HG03469 (cell line): ENCODE measurements at regions not wholly inside any gene's neighbourhood (a gene's known extent, or its start where the extent isn't known, plus 50 kb on each side); places are given as distances from the start of the nearest gene placed in this dataset.
A peak's percentile ranks its signal among the peaks of the same experiment; 100 is the strongest.

Source experiments
- ATAC-seq: cut with Tn5 transposase; IDR thresholded peaks from one replicate; pipeline ENCODE4 v1.9.1; 2021; ENCODE audit warnings: mild to moderate bottlenecking, moderate library complexity, moderate number of reproducible peaks; ENCODE audit not compliant: unreplicated experiment

DNA sequence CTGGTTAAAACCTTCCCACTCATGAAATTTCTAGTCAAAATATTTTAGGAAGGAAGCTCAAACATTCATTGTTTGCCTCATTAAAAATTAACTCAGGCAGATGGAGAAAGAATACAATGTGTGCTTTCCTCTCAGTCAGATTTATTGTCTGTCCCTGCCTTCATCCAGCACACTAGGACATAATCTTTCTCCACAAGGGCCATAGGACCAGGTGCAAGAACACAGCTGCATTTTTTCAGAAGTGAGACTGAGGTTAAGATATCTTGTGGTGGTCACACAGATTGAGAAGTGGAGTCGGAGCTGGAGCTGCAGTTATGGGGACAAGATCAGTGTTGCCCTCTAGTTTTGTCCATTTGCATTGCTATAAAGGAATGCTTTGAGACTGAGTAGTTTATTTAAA, 666.3 kb downstream of the CCSER2 start:
- no peak for ATAC-seq

DNA sequence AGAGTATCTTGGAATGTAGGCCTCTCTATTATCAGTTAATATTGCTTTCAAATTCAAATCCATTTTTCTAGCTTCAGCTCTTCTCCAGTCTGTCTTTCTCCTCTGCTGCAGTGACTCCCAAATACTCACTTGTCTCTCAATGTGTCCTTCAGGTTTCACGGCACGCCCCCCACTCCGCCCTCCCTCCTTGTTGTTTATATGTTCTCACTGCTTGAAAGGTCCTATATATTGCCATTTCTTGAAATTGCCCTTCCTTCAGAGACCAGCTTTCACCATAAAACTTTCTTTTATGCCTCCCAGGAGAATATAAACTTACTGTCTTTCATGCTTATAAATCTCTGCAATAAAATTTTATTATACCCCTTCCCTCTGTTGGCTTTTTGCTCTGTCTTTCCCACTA, 668.2 kb downstream of the CCSER2 start:
- ATAC-seq: no peak

DNA sequence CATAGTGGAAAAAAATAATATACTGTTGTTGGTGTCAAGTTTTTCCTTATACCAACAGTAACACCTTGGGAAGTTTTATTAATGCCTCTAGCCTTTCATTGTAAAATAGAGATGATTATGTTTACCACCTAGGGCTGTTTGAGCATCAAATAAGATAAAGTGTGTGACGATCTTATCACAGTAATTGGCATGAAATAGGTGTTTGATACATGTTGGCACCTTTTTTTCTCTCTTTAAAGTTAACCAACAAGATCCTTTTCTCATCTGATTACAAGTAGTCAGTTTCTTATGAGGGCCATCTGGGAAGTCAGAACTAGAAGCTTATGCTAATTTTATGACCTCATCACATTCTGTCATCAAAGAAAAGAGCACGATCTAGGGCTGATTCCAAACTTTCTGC, 669.5 kb downstream of the CCSER2 start:
- ATAC-seq: no peak

DNA sequence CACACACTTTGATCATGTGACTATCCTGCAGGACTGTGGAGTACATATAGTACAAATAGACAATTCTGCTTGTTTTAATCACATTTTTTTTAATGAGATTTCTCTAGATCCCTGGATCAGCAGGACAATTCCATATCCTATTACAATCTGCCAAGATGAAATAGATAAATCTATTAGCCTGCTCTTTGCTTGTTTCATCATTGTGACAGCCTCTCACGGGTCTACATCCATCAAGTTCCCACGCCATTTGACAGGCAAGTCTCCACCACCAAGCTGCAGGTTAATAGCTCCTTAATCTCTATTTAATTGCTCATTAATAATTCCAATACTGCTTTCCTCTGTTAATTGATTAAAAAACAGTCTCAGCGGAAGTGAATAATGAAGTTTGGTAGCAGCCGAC, 671.5 kb downstream of the CCSER2 start:
- no peak for ATAC-seq

DNA sequence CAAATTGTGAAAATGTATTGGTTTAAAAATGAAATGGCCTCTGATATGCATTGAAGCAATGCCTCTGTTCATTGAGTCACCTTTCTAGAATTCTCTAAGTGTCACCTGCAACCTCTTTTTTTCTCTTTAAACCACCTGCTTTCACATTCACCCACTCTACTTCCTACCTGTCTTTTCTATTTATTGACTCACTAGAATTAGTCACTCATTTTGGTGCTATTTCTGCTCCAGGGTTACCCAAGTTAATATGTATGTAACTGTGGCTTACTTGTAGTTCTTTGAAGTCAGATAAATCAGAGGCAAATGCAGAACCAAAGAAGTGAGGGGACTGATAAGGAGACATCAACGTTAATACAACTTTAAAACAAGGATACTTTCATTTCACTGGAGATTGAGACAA, 674.7 kb downstream of the CCSER2 start:
- peak; percentile 44 for ATAC-seq

DNA sequence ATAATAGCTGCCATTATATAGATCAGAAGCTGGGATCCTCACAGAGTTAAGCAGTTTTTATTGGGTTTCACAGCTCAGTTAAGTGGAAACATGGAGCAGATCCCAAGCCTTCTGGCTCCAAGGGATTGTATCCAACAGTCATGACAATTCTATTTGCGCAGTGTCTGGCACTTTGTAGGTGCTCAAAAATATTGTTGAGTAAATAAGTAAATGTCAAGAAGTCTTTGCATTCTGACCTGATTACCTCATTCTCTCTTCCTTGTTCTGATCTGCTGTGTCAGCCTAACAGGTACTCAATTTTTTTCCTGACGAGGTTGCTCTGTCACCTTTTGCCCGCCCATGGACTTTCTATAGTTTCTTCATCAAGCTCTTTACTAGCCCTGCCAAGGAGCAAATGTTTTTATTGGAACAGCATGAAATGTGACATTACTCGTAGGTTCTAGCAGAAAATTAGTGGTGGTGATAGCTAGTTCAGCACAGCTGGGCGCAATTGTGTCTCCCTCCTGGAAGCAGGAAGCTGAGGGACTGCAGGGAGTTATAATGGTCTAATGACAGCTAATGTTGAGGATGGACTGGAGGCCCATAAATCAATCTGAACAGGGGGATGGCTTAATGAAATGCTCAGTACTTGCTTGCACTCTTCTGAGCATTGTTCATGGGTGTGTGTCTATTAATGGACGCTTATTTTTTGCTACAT, 680.2 kb downstream of the CCSER2 start:
- no peak for ATAC-seq

DNA sequence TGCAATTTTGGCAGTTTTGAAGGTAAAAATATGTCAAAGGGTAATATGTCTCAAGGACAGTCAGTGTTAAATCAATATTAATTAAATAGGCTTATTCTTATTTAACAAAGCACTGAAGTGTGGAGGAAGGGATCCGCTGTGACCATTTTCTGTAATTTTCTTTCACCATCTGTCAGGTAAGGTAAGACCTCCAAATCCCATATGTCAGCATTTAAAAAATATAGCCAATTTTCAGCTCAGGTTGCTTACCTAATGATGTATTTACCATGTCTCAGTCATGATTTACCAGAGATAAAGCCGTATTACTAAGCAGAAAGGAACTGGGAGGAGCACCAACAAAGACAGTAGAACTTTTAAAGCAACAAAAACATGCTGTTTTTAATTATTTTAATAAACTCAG, 683.9 kb downstream of the CCSER2 start:
- ATAC-seq: no peak

DNA sequence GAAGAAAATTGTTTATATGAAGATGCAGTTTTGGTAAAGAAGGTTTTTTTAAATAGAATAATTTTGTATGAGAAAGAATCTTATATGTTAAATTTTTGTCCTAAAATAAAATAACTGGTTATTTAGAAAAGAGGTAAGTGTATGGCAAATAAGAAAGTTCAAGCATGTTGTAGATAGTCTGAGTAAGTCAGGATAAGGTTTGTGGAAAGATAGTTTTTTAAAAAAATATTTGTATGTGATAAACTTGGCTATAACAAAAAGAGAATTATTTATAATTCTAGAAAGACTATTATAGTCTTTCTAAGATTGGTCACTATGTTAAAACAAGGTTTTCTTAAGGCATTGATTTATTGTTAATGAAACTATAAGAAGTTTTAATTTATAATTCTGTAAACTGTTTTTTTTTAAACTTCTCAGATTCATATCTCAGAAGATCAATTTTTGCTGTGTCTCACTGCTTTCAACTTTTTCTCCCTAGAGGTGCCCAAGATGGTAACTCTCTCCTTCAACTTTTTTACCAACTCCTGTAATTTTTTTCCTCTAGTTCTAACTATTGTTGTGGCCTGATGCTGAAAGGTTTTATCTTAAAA, 698.6 kb downstream of the CCSER2 start:
- no peak for ATAC-seq

DNA sequence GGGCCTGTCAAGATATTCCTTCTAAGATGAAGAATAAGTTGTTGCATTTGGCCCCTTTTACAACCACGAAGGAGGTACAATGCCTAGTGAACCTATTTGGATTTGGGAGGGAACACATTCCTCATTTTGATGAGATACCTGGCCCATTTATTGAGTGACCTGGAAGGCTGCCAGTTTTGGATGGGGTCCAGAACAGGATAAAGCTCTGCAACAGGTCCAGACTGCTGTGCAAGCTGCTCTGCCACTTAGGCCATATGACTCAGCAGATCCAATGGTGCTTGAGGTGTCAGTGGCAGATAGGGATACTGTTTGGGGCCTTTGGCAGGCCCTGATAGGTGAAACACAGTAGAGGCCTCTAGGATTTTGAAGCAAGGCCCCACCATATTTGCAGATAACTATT, 704.6 kb downstream of the CCSER2 start:
- ATAC-seq: no peak

DNA sequence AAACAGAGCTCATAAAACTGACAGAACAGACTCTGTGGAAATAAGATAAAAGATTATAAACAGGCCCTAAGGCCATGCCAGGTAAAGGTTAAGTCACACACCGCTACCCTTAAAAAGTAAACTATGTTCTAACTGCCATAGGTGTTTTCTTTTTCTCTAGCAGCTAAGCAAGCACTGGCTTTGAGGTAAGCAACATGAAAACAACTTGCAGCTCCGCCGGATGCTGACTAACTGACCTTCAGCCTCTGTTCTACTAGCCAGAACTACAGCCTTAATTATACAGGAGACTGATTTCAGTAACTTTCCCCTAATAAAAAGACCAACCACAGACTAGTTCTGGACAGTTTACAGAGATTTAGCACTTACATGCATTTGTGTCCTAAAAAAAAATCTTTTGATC, 708.3 kb downstream of the CCSER2 start:
- ATAC-seq: no peak

DNA sequence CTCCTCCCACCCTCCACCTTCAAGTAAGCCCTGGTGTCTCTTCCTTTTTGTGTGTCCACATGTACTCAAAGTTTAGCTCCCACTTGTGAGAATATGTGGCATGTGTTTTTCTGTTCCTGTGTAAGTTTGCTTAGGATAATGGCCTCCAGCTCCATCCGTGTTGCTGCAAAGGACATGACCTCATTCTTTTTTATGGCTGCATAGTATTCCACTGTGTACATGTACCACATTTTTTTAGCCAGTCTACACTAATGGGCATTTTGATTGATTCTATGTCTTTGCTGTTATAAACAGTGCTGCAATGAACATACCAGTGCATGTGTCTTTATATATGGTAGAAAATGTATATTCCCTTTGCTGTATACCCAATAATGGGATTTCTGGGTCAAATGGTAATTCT, 710.9 kb downstream of the CCSER2 start:
- ATAC-seq: no peak

DNA sequence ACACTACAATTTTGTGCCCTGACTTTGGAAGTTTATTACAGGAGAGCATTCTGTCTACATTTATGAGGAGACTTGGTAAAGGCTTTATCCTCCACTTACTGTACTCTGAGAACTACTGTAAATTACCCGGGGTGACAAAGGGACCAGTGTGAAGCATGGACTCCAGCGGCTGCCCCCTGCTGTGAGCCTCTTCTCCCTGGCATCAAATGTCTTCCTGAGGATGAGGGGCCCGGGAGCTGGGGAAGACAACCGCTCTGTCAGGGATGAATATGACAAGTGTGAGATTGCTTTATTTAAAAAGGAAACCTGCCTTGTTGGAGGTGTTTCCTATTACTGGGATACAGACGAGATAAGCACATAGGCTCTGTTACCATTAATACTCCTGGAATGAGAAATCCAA, 714.8 kb downstream of the CCSER2 start:
- ATAC-seq: no peak

DNA sequence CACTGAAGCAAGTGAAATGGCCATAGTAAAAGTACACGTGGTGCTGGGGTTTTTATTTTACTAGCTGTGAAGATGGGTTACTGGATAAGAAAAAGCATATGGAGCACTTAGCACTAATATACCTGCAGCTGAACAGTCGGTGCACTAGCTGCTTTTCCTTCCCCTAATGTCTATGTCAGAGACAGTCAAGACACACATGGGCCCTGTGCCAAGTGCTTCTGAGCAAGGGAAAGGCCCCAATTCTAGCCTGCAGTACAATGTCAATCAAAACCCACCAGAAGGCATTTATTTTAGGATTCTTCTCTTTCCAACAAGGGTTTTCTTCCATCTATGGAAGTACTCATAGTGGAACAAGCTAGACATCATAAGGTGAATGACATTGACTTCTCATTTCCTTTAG, 716.7 kb downstream of the CCSER2 start:
- no peak for ATAC-seq

DNA sequence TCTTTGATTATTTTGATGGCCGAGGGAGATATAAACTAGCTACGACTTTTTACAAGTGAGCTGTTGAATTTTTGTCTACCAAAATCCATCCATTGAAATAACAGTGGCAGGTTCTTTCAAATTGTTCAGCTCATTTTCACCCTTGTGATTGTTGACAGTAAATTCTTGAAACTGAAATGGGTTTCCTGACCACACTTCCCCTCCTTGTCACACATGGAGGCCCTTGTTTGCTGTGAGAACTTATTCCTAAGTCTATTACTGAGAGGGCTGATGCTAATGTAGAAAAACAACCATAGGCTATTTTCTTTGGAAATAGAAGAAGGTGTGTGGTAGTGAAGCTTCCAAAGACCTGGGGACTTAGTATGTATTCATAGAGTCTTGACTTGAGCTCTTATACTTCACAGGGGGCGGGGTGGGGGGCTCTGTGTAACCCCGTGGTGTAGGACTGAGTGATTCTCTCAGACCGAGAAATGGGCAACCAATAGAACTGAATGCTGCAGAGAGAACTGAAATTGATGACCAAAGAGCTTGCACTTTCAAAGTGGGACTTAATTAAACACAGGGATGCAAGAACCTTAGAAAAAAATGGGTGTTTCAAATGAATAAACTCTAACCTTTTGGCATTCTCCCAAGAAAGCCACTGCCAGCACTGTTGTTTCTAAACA, 718.9 kb downstream of the CCSER2 start:
- ATAC-seq: no peak

DNA sequence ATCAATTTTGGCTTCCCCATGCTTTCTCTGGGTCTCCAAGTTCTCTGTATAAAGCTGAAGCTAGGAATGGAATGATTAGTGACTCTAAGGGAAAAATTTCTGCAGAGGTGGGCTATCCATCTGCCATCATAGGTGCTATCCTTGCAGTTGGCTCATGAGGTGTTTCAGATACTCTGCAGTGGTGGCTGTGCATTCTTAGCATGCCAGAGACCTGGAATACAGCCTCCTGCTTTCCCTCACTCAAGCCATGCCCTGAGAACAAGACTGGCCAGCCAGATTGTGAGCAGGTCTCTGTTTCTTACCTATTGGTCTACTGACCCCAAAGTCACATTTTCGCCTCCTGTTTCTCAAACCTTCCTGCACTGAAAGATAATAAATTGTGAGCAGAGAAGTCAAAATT, 719.6 kb downstream of the CCSER2 start:
- ATAC-seq: no peak

DNA sequence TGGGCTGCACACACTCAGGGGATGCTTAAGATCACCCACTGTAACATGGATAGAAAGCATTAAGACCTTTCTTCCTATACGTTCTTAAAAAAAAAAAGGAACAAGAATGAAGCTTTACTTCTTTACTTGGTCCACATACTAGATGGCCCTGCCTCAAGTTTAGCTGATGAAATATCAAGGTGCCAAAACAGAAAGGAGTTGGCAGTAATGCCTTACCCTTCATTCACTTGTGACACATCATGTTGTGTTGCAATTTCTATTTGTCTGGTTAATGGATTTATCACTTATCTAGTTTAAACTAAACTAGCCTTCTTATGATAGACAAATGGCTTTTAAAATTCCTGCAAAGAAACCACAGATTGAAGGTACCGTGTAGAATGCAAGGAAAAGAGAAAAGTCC, 720.3 kb downstream of the CCSER2 start:
- no peak for ATAC-seq

DNA sequence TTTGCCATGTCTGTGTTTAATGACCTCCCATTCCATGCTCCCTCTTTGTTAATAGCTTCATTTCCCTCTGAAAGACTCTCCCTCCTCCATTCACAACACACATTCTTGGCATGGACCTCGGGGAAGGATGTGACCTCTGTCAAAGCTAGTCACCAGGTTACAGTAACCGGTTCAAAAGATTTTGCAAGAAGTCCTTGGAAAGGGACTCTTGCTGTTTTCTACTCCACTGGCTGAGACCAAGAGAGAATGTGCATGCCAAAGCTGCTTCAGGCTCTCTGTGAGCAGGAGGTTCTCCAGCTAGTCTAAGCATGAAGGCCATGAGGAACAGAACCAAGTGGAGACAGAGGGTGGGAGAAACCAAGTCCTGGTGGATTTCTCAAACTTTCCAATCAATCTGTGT, 732.6 kb downstream of the CCSER2 start:
- ATAC-seq: no peak

DNA sequence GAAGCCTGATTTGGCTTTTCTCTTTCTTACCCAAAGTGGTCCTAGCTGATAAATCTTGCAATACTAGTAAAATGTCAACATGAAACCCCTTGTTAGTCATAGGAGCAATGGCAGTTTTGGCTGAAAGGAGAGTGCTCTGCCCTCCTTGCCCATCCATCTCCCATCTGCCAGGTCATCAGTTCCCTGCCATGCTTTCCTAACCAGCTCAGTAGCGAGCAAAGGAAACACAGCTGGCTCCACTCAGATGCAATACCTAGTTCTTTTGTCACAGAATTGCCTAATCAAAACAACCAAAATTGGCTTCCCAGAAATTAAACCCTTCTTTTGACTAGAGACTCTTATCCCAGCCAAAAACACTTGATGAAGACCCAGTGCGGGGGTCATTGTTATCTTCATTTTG, 733.0 kb downstream of the CCSER2 start:
- ATAC-seq: no peak

DNA sequence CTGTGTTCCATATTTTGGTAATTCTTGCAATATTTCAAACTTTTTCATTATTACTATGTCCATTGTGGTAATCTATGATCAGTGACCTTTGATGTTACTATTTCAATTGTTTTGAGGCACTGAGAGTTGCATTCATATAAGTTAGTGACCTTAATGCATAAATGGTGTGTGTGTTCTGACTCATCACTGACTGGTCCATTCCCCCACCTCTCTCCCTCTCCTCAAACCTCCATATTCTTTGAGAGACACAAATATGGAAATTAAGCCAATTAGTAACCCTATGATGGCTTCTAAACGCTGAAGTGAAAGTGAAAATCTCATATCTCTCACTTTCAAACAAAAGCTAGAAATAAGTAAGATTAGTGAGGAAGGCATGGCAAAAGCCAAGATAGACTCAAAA, 739.6 kb downstream of the CCSER2 start:
- peak; percentile 46 for ATAC-seq

DNA sequence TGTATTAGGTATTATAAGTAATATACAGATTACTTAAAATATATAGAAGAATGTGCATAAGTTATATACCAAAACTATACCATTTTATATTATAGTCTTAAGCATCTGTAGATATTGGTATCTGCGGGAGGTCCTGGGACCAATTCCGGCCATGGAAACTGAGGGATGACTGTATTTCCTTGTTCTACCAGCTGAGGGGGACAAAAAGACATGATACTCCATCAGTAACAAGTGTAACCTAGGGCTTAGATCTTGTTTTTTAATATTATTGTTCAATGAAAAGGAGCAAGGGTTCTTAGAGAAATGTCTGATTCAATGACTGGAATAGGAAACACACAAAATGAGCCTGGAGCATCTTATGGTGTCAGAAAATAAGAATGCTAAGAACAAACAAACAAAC, 752.5 kb downstream of the CCSER2 start:
- no peak for ATAC-seq

DNA sequence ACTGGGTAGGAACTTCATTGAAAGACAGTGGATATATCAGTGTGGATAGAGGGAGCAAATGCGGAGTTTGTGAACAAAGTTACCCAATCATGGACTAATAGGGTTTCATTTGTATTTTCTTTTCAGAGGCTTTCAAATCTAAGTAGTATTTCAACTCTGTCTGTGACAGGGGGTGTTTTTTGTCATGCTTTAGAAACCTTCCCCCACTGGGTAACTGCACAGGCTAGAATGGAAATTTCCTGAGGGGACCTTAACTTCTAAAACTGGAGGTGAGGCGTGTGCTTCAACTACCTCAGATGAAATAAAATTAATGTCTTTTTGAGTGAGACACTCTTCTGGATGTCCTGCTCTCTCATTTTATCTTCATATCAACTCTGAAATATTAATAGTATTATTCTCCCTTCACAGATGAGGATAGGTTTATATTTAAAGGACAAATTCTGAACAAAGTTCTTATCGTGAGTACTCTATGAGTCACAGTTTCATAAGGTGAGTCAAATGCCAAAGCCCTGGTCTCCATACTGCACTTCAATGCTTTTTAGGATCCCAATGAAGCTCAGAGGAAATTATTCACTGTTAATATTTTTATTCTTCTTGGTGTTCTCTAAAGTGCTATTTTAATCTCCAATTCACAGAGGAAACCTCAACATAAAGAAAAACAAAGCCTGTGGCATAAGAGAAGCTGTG, 770.6 kb downstream of the CCSER2 start:
- no peak for ATAC-seq

DNA sequence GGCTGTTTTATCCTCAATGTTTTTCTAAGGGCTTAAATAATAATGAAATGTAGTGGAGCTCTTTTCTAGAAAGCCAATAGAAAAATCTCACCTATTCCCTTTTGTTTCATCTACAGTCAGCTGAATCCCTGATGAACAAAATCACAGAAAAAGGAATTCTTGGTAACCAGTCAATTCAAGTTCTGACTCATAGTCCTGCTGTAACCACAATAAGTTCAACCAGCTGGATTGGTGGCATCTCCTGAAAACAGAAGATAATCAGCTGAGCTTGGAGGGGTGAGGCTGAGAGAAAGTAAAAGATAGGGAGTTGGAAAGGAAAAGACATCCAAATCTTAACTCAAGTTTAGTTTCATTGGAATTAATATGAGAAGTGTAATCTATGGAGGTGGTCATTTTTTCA, 772.1 kb downstream of the CCSER2 start:
- ATAC-seq: no peak
